Breast epithelium (tissue), 3 donors: ENCODE measurements at regions not wholly inside any gene's neighbourhood (a gene's known extent, or its start where the extent isn't known, plus 50 kb on each side); places are given as distances from the start of the nearest gene placed in this dataset.

Experiments used
- POLR2A ChIP-seq: fragments of 450-650 bp; IDR thresholded peaks from one replicate; pipeline ENCODE4 v1.6.1; 2016; ENCODE audit warnings: antibody characterized with exemption, mild to moderate bottlenecking, moderate library complexity
- POLR2AphosphoS5 ChIP-seq, 3 donors: sonication (generic); formaldehyde crosslinking; IDR thresholded peaks; one replicate each; pipeline ENCODE4 v1.6.1; 2017; ENCODE audit warnings: antibody characterized with exemption in 3 of 3
- TF ChIP-seq, protein P1 (sequence below), 3 donors: fragments of 450-650 bp; IDR thresholded peaks; one replicate each; pipeline ENCODE4 v1.5.1; 2016 to 2017; ENCODE audit warnings: antibody characterized with exemption in 3 of 3, mild to moderate bottlenecking in 3 of 3, moderate library complexity in 3 of 3

DNA sequence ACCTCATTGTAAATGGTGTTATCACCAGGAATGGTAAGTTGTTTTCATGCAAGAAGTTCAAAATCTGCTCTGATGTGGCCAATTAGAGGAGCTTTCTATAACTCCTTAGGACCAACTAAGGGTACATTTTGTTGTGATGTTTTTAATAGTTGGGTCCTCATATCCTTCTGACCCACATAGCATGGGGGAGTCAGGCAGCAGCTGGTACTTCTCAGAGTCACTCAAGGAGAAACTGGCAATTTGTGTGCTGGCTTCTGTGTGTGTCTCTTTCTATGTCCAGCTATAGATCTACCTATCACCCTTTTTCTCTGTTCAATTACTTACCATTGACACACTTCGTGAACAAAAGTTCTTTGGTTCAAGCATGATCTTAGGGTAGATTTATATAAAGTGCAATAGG lies 194.3 kb upstream of the TENM3 start:
- TF ChIP-seq, protein P1, sequence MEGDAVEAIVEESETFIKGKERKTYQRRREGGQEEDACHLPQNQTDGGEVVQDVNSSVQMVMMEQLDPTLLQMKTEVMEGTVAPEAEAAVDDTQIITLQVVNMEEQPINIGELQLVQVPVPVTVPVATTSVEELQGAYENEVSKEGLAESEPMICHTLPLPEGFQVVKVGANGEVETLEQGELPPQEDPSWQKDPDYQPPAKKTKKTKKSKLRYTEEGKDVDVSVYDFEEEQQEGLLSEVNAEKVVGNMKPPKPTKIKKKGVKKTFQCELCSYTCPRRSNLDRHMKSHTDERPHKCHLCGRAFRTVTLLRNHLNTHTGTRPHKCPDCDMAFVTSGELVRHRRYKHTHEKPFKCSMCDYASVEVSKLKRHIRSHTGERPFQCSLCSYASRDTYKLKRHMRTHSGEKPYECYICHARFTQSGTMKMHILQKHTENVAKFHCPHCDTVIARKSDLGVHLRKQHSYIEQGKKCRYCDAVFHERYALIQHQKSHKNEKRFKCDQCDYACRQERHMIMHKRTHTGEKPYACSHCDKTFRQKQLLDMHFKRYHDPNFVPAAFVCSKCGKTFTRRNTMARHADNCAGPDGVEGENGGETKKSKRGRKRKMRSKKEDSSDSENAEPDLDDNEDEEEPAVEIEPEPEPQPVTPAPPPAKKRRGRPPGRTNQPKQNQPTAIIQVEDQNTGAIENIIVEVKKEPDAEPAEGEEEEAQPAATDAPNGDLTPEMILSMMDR (IDR thresholded peaks at IDR 0.05): no peak
- no peak for TF ChIP-seq POLR2A
- TF ChIP-seq POLR2AphosphoS5 (IDR thresholded peaks at IDR 0.05): no peak
